Epithelial cell of esophagus (primary cell): ENCODE measurements at regions not wholly inside any gene's neighbourhood (a gene's known extent, or its start where the extent isn't known, plus 50 kb on each side); places are given as distances from the start of the nearest gene placed in this dataset.

Experiments
- DNase-seq: peaks from one replicate; pipeline ENCODE4 v3.0.0; 2010; ENCODE audit warnings: low read depth
- H3K4me3 ChIP-seq: 2 replicates; pipeline ENCODE4 v1.5.1; 2011; ENCODE audit warnings: mild to moderate bottlenecking, low read length, control low read depth
- CTCF ChIP-seq: IDR thresholded peaks from 2 replicates; pipeline ENCODE4 v1.5.1; 2011; ENCODE audit warnings: low read depth, mild to moderate bottlenecking, low read length, control low read depth, inconsistent platforms; ENCODE audit not compliant: insufficient read depth; ENCODE audit errors: missing control alignments

- no peak for DNase-seq
- no peak overlapping the region for H3K4me3 ChIP-seq
- no peak for TF ChIP-seq CTCF
These were observed 281.2 kb upstream of the GNPDA2 start for GRCh38 chr4:45007508-45007907.

- no peak overlapping the region for H3K4me3 ChIP-seq
- TF ChIP-seq CTCF, result no peak
- DNase-seq, result no peak
These were observed 279.7 kb upstream of the GNPDA2 start for GRCh38 chr4:45006078-45006477.

GRCh38 chr4:45004847-45005565, 278.6 kb upstream of the GNPDA2 start:
- no peak for TF ChIP-seq CTCF
- peak; percentile 13 for DNase-seq
- H3K4me3 ChIP-seq, result no peak overlapping the region

GRCh38 chr4:45004326-45004725, 278.0 kb upstream of the GNPDA2 start:
- no peak for DNase-seq
- no peak overlapping the region for H3K4me3 ChIP-seq
- no peak for TF ChIP-seq CTCF

GRCh38 chr4:44996276-44996845, 270.0 kb upstream of the GNPDA2 start:
- no peak overlapping the region for H3K4me3 ChIP-seq
- no peak for DNase-seq
- TF ChIP-seq CTCF, result no peak

- H3K4me3 ChIP-seq, result no peak overlapping the region
- DNase-seq, result no peak
- TF ChIP-seq CTCF, result no peak
These were observed 261.7 kb upstream of the GNPDA2 start for GRCh38 chr4:44988011-44988410.

- no peak for TF ChIP-seq CTCF
- H3K4me3 ChIP-seq, result no peak overlapping the region
- DNase-seq, result peak; percentile 21
These were observed 259.6 kb upstream of the GNPDA2 start for GRCh38 chr4:44985938-44986337.
